NCI-H187 (cell line): ENCODE measurements at regions not wholly inside any gene's neighbourhood (a gene's known extent, or its start where the extent isn't known, plus 50 kb on each side); places are given as distances from the start of the nearest gene placed in this dataset.

Experiments
- DNase-seq, 2 experiments: peaks; one replicate each; lab custom pipeline; 2025; lab: John Stamatoyannopoulos, UW

GRCh38 chr4:151987606-151988005, 226.8 kb upstream of the GATB start:
- no peak for DNase-seq

GRCh38 chr4:151983854-151984253, 223.0 kb upstream of the GATB start:
- DNase-seq: no peak

- DNase-seq: no peak
These were observed 219.0 kb upstream of the GATB start for GRCh38 chr4:151979819-151980218.

GRCh38 chr4:151968643-151969042, 207.8 kb upstream of the GATB start:
- DNase-seq: no peak

GRCh38 chr4:151967074-151967473, 206.3 kb upstream of the GATB start:
- no peak for DNase-seq

- no peak for DNase-seq
These were observed 201.5 kb upstream of the GATB start for GRCh38 chr4:151962138-151962823.

GRCh38 chr4:151961456-151961855, 200.6 kb upstream of the GATB start:
- DNase-seq: no peak

- no peak for DNase-seq
These were observed 199.8 kb upstream of the GATB start for GRCh38 chr4:151960449-151961230.

- no peak for DNase-seq
These were observed 196.3 kb upstream of the GATB start for GRCh38 chr4:151957153-151957552.

- no peak for DNase-seq
These were observed 195.0 kb upstream of the GATB start for GRCh38 chr4:151955721-151956380.

GRCh38 chr4:151953795-151954372, 193.1 kb upstream of the GATB start:
- DNase-seq: no peak

GRCh38 chr4:151953312-151953711, 192.5 kb upstream of the GATB start:
- no peak for DNase-seq

GRCh38 chr4:151952711-151953254, 192.0 kb upstream of the GATB start:
- DNase-seq: no peak

- no peak for DNase-seq
These were observed 191.3 kb upstream of the GATB start for GRCh38 chr4:151952137-151952536.

- DNase-seq: no peak
These were observed 190.9 kb upstream of the GATB start for GRCh38 chr4:151951671-151952050.

GRCh38 chr4:151950993-151951670, 190.3 kb upstream of the GATB start:
- no peak for DNase-seq

- DNase-seq: no peak
These were observed 187.7 kb upstream of the GATB start for GRCh38 chr4:151948351-151949016.

- no peak for DNase-seq
These were observed 185.9 kb upstream of the GATB start for GRCh38 chr4:151946718-151947117.

- no peak for DNase-seq
These were observed 182.2 kb upstream of the GATB start for GRCh38 chr4:151942971-151943370.

- no peak for DNase-seq
These were observed 180.3 kb upstream of the GATB start for GRCh38 chr4:151940926-151941617.

- no peak for DNase-seq
These were observed 179.5 kb upstream of the GATB start for GRCh38 chr4:151940291-151940690.
